Naive thymus-derived CD4-positive, alpha-beta T cell (primary cell): ENCODE measurements at regions not wholly inside any gene's neighbourhood (a gene's known extent, or its start where the extent isn't known, plus 50 kb on each side); places are given as distances from the start of the nearest gene placed in this dataset.
"Not testable (repeated sequence)": the region's sequence is repeated elsewhere in the genome, so short reads cannot be mapped to it uniquely, and the experiment has no call there.

Source experiments
- ATAC-seq: fragments of 150-1000 bp; cut with Tn5 transposase; 2 replicates; pipeline ENCODE4 v1.10.0; 2021; ENCODE audit warnings: mild to moderate bottlenecking, moderate library complexity
- CTCF ChIA-PET: fragments of 350-600 bp; sonication (Branson Sonifier 250); formaldehyde crosslinking; loops from one replicate; lab custom pipeline; 2021; ENCODE audit warnings: antibody characterized with exemption; lab: Charles Lee
- POLR2A ChIA-PET: fragments of 350-600 bp; sonication (Branson Sonifier 250); formaldehyde crosslinking; loops from one replicate; lab custom pipeline; 2021; ENCODE audit warnings: antibody characterized with exemption, inconsistent platforms; lab: Charles Lee
- DNase-seq, 9 donors: peaks; one replicate each; pipeline versions ENCODE4 v3.0.0 to v3.0.0-alpha.2; 2020 to 2022; ENCODE audit warnings: mixed read lengths in 1 of 9
- H3K27ac ChIP-seq: one replicate; pipeline ENCODE4 v1.7.0; 2013; ENCODE audit warnings: mild to moderate bottlenecking, low read depth, low read length, moderate library complexity
- H3K27me3 ChIP-seq, 2 donors: one replicate each; pipeline ENCODE4 v1.7.0; 2013; ENCODE audit warnings: low read length in 2 of 2, mild to moderate bottlenecking in 2 of 2, moderate library complexity in 2 of 2; ENCODE audit not compliant: control insufficient read depth in 2 of 2, insufficient read depth in 2 of 2
- H3K36me3 ChIP-seq, 3 experiments: 1 replicate in 2 of 3; 2 replicates in 1 of 3; pipeline ENCODE4 v1.7.0; 2013; ENCODE audit warnings: low read length in 3 of 3, mild to moderate bottlenecking in 3 of 3, moderate library complexity in 1 of 3; ENCODE audit not compliant: insufficient read depth in 3 of 3, control insufficient read depth in 2 of 3
- H3K4me1 ChIP-seq, 2 donors: one replicate each; pipeline ENCODE4 v1.7.0; 2013; ENCODE audit warnings: low read length in 2 of 2, mild to moderate bottlenecking in 2 of 2, moderate library complexity in 1 of 2; ENCODE audit not compliant: control insufficient read depth in 2 of 2, insufficient read depth in 2 of 2
- H3K4me3 ChIP-seq: 2 replicates; pipeline ENCODE4 v1.7.0; 2013; ENCODE audit warnings: mild to moderate bottlenecking, low read length
- H3K9me3 ChIP-seq, 3 experiments: 1 replicate in 2 of 3; 2 replicates in 1 of 3; pipeline ENCODE4 v1.7.0; 2013; ENCODE audit warnings: low read length in 3 of 3; ENCODE audit not compliant: control insufficient read depth in 2 of 3
- H3K27ac Mint-ChIP-seq, 9 donors: one replicate each; pipeline ENCODE4 v1.8.0; 2020 to 2022; ENCODE audit warnings: mixed read lengths in 9 of 9, mild to moderate bottlenecking in 8 of 9, moderate library complexity in 5 of 9, inconsistent platforms in 2 of 9
- H3K27me3 Mint-ChIP-seq, 5 donors: one replicate each; pipeline ENCODE4 v1.8.0; 2021 to 2022; ENCODE audit warnings: mixed read lengths in 5 of 5, mild to moderate bottlenecking in 1 of 5
- H3K36me3 Mint-ChIP-seq, 5 donors: one replicate each; pipeline ENCODE4 v1.8.0; 2020 to 2022; ENCODE audit warnings: mixed read lengths in 5 of 5, mild to moderate bottlenecking in 3 of 5, inconsistent platforms in 1 of 5
- H3K4me1 Mint-ChIP-seq, 7 donors: one replicate each; pipeline ENCODE4 v1.8.0; 2020 to 2022; ENCODE audit warnings: mixed read lengths in 7 of 7, mild to moderate bottlenecking in 3 of 7, inconsistent platforms in 1 of 7
- H3K4me3 Mint-ChIP-seq, 10 donors: one replicate each; pipeline ENCODE4 v1.8.0; 2020 to 2022; ENCODE audit warnings: mild to moderate bottlenecking in 10 of 10, mixed read lengths in 10 of 10, moderate library complexity in 6 of 10, inconsistent platforms in 2 of 10
- H3K9me3 Mint-ChIP-seq, 11 donors: one replicate each; pipeline ENCODE4 v1.8.0; 2020 to 2022; ENCODE audit warnings: mixed read lengths in 11 of 11, mild to moderate bottlenecking in 4 of 11, inconsistent platforms in 1 of 11, moderate library complexity in 1 of 11
- intact Hi-C, 2 donors: fragments of 100-400 bp; cut with micrococcal nuclease; formaldehyde crosslinking; loops; one replicate each; pipeline ENCODE4 v1.15.1; 2023

GRCh38 chr5:104452550-104452949, 890.0 kb upstream of the NUDT12 start:
- no peaks in the 10 kb centered on the region for H3K4me1 Mint-ChIP-seq
- POLR2A ChIA-PET, result no interaction called here
- no peak overlapping the region for H3K27ac ChIP-seq
- peaks cover 0 to 14% (median 6%) of the 10 kb centered on the region in 11 donors for H3K9me3 Mint-ChIP-seq
- DNase-seq, result no peak
- no peaks in the 10 kb centered on the region for H3K27me3 ChIP-seq
- H3K27ac Mint-ChIP-seq, result no peak overlapping the region
- H3K4me3 Mint-ChIP-seq, result no peak overlapping the region
- H3K36me3 Mint-ChIP-seq, result peaks cover 0 to 4% (median 0%) of the 10 kb centered on the region in 5 donors
- H3K36me3 ChIP-seq, result no peaks in the 10 kb centered on the region
- H3K27me3 Mint-ChIP-seq, result no peaks in the 10 kb centered on the region
- no peak for ATAC-seq
- no peaks in the 10 kb centered on the region for H3K4me1 ChIP-seq
- no peaks in the 10 kb centered on the region for H3K9me3 ChIP-seq
- intact Hi-C loops, result no loop called here
- H3K4me3 ChIP-seq, result no peak overlapping the region
- CTCF ChIA-PET, result no interaction called here

- CTCF ChIA-PET, H3K4me3 Mint-ChIP-seq: not testable (repeated sequence)
Observed at GRCh38 chr5:104451911-104452310, 889.3 kb upstream of the NUDT12 start.

GRCh38 chr5:104444656-104445055, 882.1 kb upstream of the NUDT12 start:
- Mint-ChIP-seq H3K4me3 (no peak overlapping the region), H3K27ac (no peak overlapping the region), H3K36me3 (no peaks in the 10 kb centered on the region), H3K9me3 (peaks cover 0 to 10% (median 3%) of the 10 kb centered on the region in 11 donors), H3K27me3 (no peaks in the 10 kb centered on the region), H3K4me1 (no peaks in the 10 kb centered on the region)
- intact Hi-C loops, result no loop called here
- no peak overlapping the region for H3K27ac ChIP-seq
- no peaks in the 10 kb centered on the region for H3K27me3 ChIP-seq
- DNase-seq (no peak), ATAC-seq (no peak)
- ChIA-PET CTCF (no interaction called here), POLR2A (no interaction called here)
- no peaks in the 10 kb centered on the region for H3K36me3 ChIP-seq
- H3K4me1 ChIP-seq, result no peaks in the 10 kb centered on the region
- no peak overlapping the region for H3K4me3 ChIP-seq
- no peaks in the 10 kb centered on the region for H3K9me3 ChIP-seq

More at GRCh38 chr5:104451911-104452310, 889.3 kb upstream of the NUDT12 start:
- H3K27me3 Mint-ChIP-seq, H3K4me1 Mint-ChIP-seq, H3K36me3 Mint-ChIP-seq, H3K27me3 ChIP-seq, H3K9me3 ChIP-seq, intact Hi-C loops, H3K27ac Mint-ChIP-seq, H3K4me1 ChIP-seq, POLR2A ChIA-PET, H3K36me3 ChIP-seq, DNase-seq, ATAC-seq, H3K4me3 ChIP-seq, H3K27ac ChIP-seq: not testable (repeated sequence)
- peaks cover 0 to 14% (median 6%) of the 10 kb centered on the region in 11 donors for H3K9me3 Mint-ChIP-seq

- Histone ChIP-seq H3K4me3 (no peak overlapping the region), H3K27me3 (no peaks in the 10 kb centered on the region), H3K36me3 (no peaks in the 10 kb centered on the region), H3K27ac (no peak overlapping the region), H3K4me1 (no peaks in the 10 kb centered on the region), H3K9me3 (no peaks in the 10 kb centered on the region)
- ChIA-PET CTCF (no interaction called here), POLR2A (no interaction called here)
- intact Hi-C loops, result no loop called here
- H3K9me3 Mint-ChIP-seq, result peaks cover 0 to 18% (median 1%) of the 10 kb centered on the region in 11 donors
- H3K27ac Mint-ChIP-seq, result no peak overlapping the region
- no peaks in the 10 kb centered on the region for H3K4me1 Mint-ChIP-seq
- H3K36me3 Mint-ChIP-seq, result no peaks in the 10 kb centered on the region
- ATAC-seq, result no peak
- H3K27me3 Mint-ChIP-seq, result no peaks in the 10 kb centered on the region
- DNase-seq, result no peak
- no peak overlapping the region for H3K4me3 Mint-ChIP-seq
Observed at GRCh38 chr5:104443706-104444105, 881.1 kb upstream of the NUDT12 start.

GRCh38 chr5:104431981-104432380, 869.4 kb upstream of the NUDT12 start:
- Histone ChIP-seq H3K9me3 (no peaks in the 10 kb centered on the region), H3K36me3 (no peaks in the 10 kb centered on the region), H3K4me3 (no peak overlapping the region), H3K4me1 (no peaks in the 10 kb centered on the region), H3K27me3 (no peaks in the 10 kb centered on the region), H3K27ac (no peak overlapping the region)
- H3K27me3 Mint-ChIP-seq, result no peaks in the 10 kb centered on the region
- no peak overlapping the region for H3K4me3 Mint-ChIP-seq
- H3K36me3 Mint-ChIP-seq, result no peaks in the 10 kb centered on the region
- intact Hi-C loops, result no loop called here
- ChIA-PET CTCF (no interaction called here), POLR2A (no interaction called here)
- peaks cover 0 to 12% (median 0%) of the 10 kb centered on the region in 11 donors for H3K9me3 Mint-ChIP-seq
- no peak for DNase-seq
- H3K27ac Mint-ChIP-seq, result no peak overlapping the region
- no peaks in the 10 kb centered on the region for H3K4me1 Mint-ChIP-seq
- no peak for ATAC-seq

- Histone ChIP-seq H3K4me3 (no peak overlapping the region), H3K27ac (no peak overlapping the region), H3K9me3 (no peaks in the 10 kb centered on the region), H3K36me3 (no peaks in the 10 kb centered on the region), H3K27me3 (no peaks in the 10 kb centered on the region), H3K4me1 (no peaks in the 10 kb centered on the region)
- POLR2A ChIA-PET, result no interaction called here
- H3K27me3 Mint-ChIP-seq, result no peaks in the 10 kb centered on the region
- ATAC-seq, result no peak
- intact Hi-C loops, result no loop called here
- no peak for DNase-seq
- H3K4me1 Mint-ChIP-seq, result no peaks in the 10 kb centered on the region
- no peaks in the 10 kb centered on the region for H3K36me3 Mint-ChIP-seq
- no peak overlapping the region for H3K27ac Mint-ChIP-seq
- no peak overlapping the region for H3K4me3 Mint-ChIP-seq
- CTCF ChIA-PET, result no interaction called here
- H3K9me3 Mint-ChIP-seq, result peaks cover 0 to 12% (median 0%) of the 10 kb centered on the region in 11 donors
Observed at GRCh38 chr5:104431002-104431620, 868.5 kb upstream of the NUDT12 start.

GRCh38 chr5:104429911-104430310, 867.3 kb upstream of the NUDT12 start:
- H3K4me1 ChIP-seq, result no peaks in the 10 kb centered on the region
- H3K9me3 ChIP-seq, result no peaks in the 10 kb centered on the region
- H3K4me1 Mint-ChIP-seq, result no peaks in the 10 kb centered on the region
- H3K4me3 Mint-ChIP-seq, result no peak overlapping the region
- no peak overlapping the region for H3K27ac ChIP-seq
- intact Hi-C loops, result no loop called here
- no peak overlapping the region for H3K27ac Mint-ChIP-seq
- ATAC-seq, result no peak
- no peak overlapping the region for H3K4me3 ChIP-seq
- CTCF ChIA-PET, result interaction anchor here (0.7 kb wide), 1 partner anchor 8 kb away, joined by 3 read pairs; no protein-coding TSS in a partner anchor
- H3K36me3 ChIP-seq, result no peaks in the 10 kb centered on the region
- no peaks in the 10 kb centered on the region for H3K36me3 Mint-ChIP-seq
- DNase-seq, result no peak
- no peaks in the 10 kb centered on the region for H3K27me3 ChIP-seq
- POLR2A ChIA-PET, result no interaction called here
- peaks cover 0 to 12% (median 0%) of the 10 kb centered on the region in 11 donors for H3K9me3 Mint-ChIP-seq
- no peaks in the 10 kb centered on the region for H3K27me3 Mint-ChIP-seq
